HEK293T (cell line): ENCODE measurements at regions not wholly inside any gene's neighbourhood (a gene's known extent, or its start where the extent isn't known, plus 50 kb on each side); places are given as distances from the start of the nearest gene placed in this dataset.

ENCODE experiments used
- BHLHE40 ChIP-seq: fragments of 450-650 bp; IDR thresholded peaks from 2 replicates; pipeline ENCODE4 v1.6.1; 2016; ENCODE audit warnings: mild to moderate bottlenecking, moderate library complexity, borderline replicate concordance
- CTBP1 ChIP-seq: fragments of 450-650 bp; IDR thresholded peaks from 2 replicates; pipeline ENCODE4 v1.6.1; 2016; ENCODE audit warnings: borderline replicate concordance
- ELF4 ChIP-seq: fragments of 450-650 bp; IDR thresholded peaks from 2 replicates; pipeline ENCODE4 v1.6.1; 2017; ENCODE audit warnings: antibody characterized with exemption
- FOXA1 ChIP-seq: fragments of 450-650 bp; IDR thresholded peaks from 2 replicates; pipeline ENCODE4 v1.6.1; 2016; ENCODE audit warnings: mild to moderate bottlenecking
- FOXK2 ChIP-seq: fragments of 450-650 bp; IDR thresholded peaks from 2 replicates; pipeline ENCODE4 v1.6.1; 2016; ENCODE audit warnings: mild to moderate bottlenecking
- FOXM1 ChIP-seq: fragments of 450-650 bp; IDR thresholded peaks from 2 replicates; pipeline ENCODE4 v1.6.1; 2017; ENCODE audit warnings: mild to moderate bottlenecking, borderline replicate concordance
- HDGF ChIP-seq: fragments of 450-650 bp; IDR thresholded peaks from 2 replicates; pipeline ENCODE4 v1.6.1; 2017; ENCODE audit warnings: antibody characterized with exemption, borderline replicate concordance
- SP1 ChIP-seq: fragments of 450-650 bp; IDR thresholded peaks from 2 replicates; pipeline ENCODE4 v1.6.1; 2017
- SUZ12 ChIP-seq: fragments of 450-650 bp; IDR thresholded peaks from 2 replicates; pipeline ENCODE4 v1.6.1; 2016; ENCODE audit warnings: mild to moderate bottlenecking
- TARDBP ChIP-seq: fragments of 450-650 bp; IDR thresholded peaks from 2 replicates; pipeline ENCODE4 v1.6.1; 2016
- ZNF384 ChIP-seq: fragments of 450-650 bp; IDR thresholded peaks from 2 replicates; pipeline ENCODE4 v1.6.1; 2016
- TF ChIP-seq, protein P1 (sequence below): fragments of 450-650 bp; IDR thresholded peaks from 2 replicates; pipeline ENCODE4 v1.6.1; 2016

DNA sequence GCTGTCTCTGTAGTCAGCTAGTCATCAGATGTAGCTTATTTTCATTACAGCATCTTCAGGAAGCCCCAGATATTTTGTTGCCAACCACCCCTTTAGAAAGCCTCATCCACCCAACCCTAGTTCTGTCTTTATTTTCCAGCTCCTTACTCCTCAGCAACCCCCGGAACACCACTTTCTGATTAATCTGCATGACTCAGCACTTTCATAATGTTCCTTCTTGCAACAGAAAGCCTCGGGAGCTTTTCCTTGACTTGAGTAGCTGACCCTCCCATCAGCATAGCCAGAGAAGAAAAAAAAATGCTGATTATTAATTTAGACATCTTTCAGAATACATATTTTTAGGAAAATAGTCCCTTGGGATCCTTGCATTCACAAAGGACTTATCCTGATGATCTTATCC lies 244.0 kb upstream of the CXCL12 start:
- TF ChIP-seq SP1 (no peak), FOXM1 (no peak), TARDBP (no peak), SUZ12 (no peak), BHLHE40 (no peak), HDGF (no peak), CTBP1 (no peak), FOXA1 (no peak), ELF4 (no peak), FOXK2 (no peak), ZNF384 (no peak)
- TF ChIP-seq, protein P1, sequence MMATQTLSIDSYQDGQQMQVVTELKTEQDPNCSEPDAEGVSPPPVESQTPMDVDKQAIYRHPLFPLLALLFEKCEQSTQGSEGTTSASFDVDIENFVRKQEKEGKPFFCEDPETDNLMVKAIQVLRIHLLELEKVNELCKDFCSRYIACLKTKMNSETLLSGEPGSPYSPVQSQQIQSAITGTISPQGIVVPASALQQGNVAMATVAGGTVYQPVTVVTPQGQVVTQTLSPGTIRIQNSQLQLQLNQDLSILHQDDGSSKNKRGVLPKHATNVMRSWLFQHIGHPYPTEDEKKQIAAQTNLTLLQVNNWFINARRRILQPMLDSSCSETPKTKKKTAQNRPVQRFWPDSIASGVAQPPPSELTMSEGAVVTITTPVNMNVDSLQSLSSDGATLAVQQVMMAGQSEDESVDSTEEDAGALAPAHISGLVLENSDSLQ: no peak
